ENCODE measurements at regions not wholly inside any gene's neighbourhood (a gene's known extent, or its start where the extent isn't known, plus 50 kb on each side); places are given as distances from the start of the nearest gene placed in this dataset.
"Not testable (repeated sequence)": the region's sequence is repeated elsewhere in the genome, so short reads cannot be mapped to it uniquely, and the experiment has no call there.

- DNase-seq, result no peak
These were observed 83.8 kb upstream of the HNF1B start for GRCh38 chr17:37828651-37829124.

GRCh38 chr17:37827905-37828650 lies 83.2 kb upstream of the HNF1B start:
- no peak for DNase-seq

GRCh38 chr17:37826497-37827430 lies 81.9 kb upstream of the HNF1B start:
- DNase-seq, result no peak

GRCh38 chr17:37825851-37826250 lies 81.0 kb upstream of the HNF1B start:
- DNase-seq, result no peak

GRCh38 chr17:37824534-37825485 lies 80.0 kb upstream of the HNF1B start:
- no peak for DNase-seq

- no peak for DNase-seq
These were observed 79.1 kb upstream of the HNF1B start for GRCh38 chr17:37823996-37824395.

GRCh38 chr17:37820995-37821713 lies 76.3 kb upstream of the HNF1B start:
- DNase-seq, result no peak

- DNase-seq, result no peak
These were observed 75.6 kb upstream of the HNF1B start for GRCh38 chr17:37820313-37820994.

GRCh38 chr17:37818689-37819088 lies 73.8 kb upstream of the HNF1B start:
- DNase-seq, result no peak

- no peak for DNase-seq
These were observed 72.1 kb upstream of the HNF1B start for GRCh38 chr17:37816950-37817349.

GRCh38 chr17:37815536-37815935 lies 70.7 kb upstream of the HNF1B start:
- no peak for DNase-seq

- no peak for DNase-seq
These were observed 68.9 kb upstream of the HNF1B start for GRCh38 chr17:37813751-37814150.

GRCh38 chr17:37808846-37809245 lies 64.0 kb upstream of the HNF1B start:
- DNase-seq, result not testable (repeated sequence)

GRCh38 chr17:37802712-37803416 lies 58.0 kb upstream of the HNF1B start:
- no peak for DNase-seq

- DNase-seq, result no peak
These were observed 57.3 kb upstream of the HNF1B start for GRCh38 chr17:37802061-37802595.

- DNase-seq, result no peak
These were observed 56.3 kb upstream of the HNF1B start for GRCh38 chr17:37801171-37801570.

GRCh38 chr17:37797206-37797605 lies 52.3 kb upstream of the HNF1B start:
- DNase-seq, result no peak

GRCh38 chr17:37796076-37796475 lies 51.2 kb upstream of the HNF1B start:
- DNase-seq, result no peak
